Prostate gland (tissue), 2 donors: ENCODE measurements at regions not wholly inside any gene's neighbourhood (a gene's known extent, or its start where the extent isn't known, plus 50 kb on each side); places are given as distances from the start of the nearest gene placed in this dataset.

Source experiments
- DNase-seq: peaks from one replicate; pipeline ENCODE4 v3.0.0-alpha.2; 2019; ENCODE audit warnings: low spot score
- H3K27ac ChIP-seq, 2 donors: fragments of 200-600 bp; sonication (generic); 2 replicates each; pipeline ENCODE4 v1.5.1; 2017 to 2019
- H3K27me3 ChIP-seq: fragments of 200-600 bp; sonication (generic); replicated peaks from 2 replicates; pipeline ENCODE4 v1.5.1; 2019; ENCODE audit not compliant: insufficient read depth
- H3K36me3 ChIP-seq, 2 donors: fragments of 200-600 bp; sonication (generic); 1 replicate in 1 of 2; 2 replicates in 1 of 2; pipeline versions ENCODE4 v1.5.1 to v1.8.1; 2017 to 2019
- H3K4me1 ChIP-seq: fragments of 200-600 bp; sonication (generic); replicated peaks from 2 replicates; pipeline ENCODE4 v1.5.1; 2019
- H3K4me3 ChIP-seq, 2 donors: fragments of 200-600 bp; sonication (generic); 2 replicates each; pipeline ENCODE4 v1.5.1; 2017 to 2019
- H3K9me3 ChIP-seq: fragments of 200-600 bp; sonication (generic); 2 replicates; pipeline ENCODE4 v1.5.1; 2017
- CTCF ChIP-seq, 4 experiments: fragments of 200-600 bp in 2 of 4; fragments of 450-650 bp in 2 of 4; sonication (generic) in 2 of 4; IDR thresholded peaks; 1 replicate in 3 of 4; 2 replicates in 1 of 4; pipeline ENCODE4 v1.5.1; 2016 to 2019; ENCODE audit warnings: antibody characterized with exemption in 4 of 4, mild to moderate bottlenecking in 2 of 4, moderate library complexity in 2 of 4
- POLR2A ChIP-seq: fragments of 450-650 bp; IDR thresholded peaks from one replicate; pipeline ENCODE4 v1.6.1; 2016; ENCODE audit warnings: antibody characterized with exemption, mild to moderate bottlenecking
- POLR2AphosphoS5 ChIP-seq: sonication (generic); formaldehyde crosslinking; IDR thresholded peaks from one replicate; pipeline ENCODE4 v1.6.1; 2017; ENCODE audit warnings: antibody characterized with exemption
- WGBS: methylation state at CpG from one replicate; pipeline ENCODE4 v1.1.5; 2018; 5-methylcytosine and 5-hydroxymethylcytosine counted together
- intact Hi-C: fragments of 100-400 bp; cut with DNase I; formaldehyde crosslinking; loops from one replicate; pipeline ENCODE4 v1.14.2; 2022

GRCh38 chr11:8765294-8765693 lies 82.7 kb downstream of the RPL27A start:
- no peak overlapping the region for H3K27ac ChIP-seq
- WGBS, result 75% methylated on average over 1 of the region's 1 CpG
- intact Hi-C loops, result loop anchor here (5.0 kb wide), 1 partner anchor 42 kb away; no protein-coding TSS in a partner anchor

GRCh38 chr11:8766043-8766987 lies 83.7 kb downstream of the RPL27A start:
- H3K27me3 ChIP-seq, result no peaks in the 10 kb centered on the region
- DNase-seq, result no peak
- 69% methylated on average over 8 of the region's 8 CpGs for WGBS
- no peak for TF ChIP-seq POLR2AphosphoS5
- no peak for TF ChIP-seq CTCF (IDR thresholded peaks at IDR 0.05)
- TF ChIP-seq POLR2A, result no peak
- intact Hi-C loops, result loop anchor here (5.0 kb wide), 1 partner anchor 41 kb away; no protein-coding TSS in a partner anchor
- H3K4me1 ChIP-seq, result no peaks in the 10 kb centered on the region
- H3K9me3 ChIP-seq, result no peaks in the 10 kb centered on the region
- H3K27ac ChIP-seq, result peak overlapping the region; percentile 3 to 33
- no peaks in the 10 kb centered on the region for H3K36me3 ChIP-seq
- no peak overlapping the region for H3K4me3 ChIP-seq

More at GRCh38 chr11:8765294-8765693, 82.7 kb downstream of the RPL27A start:
- no peak for TF ChIP-seq POLR2A
- no peak for TF ChIP-seq POLR2AphosphoS5
- no peak for TF ChIP-seq CTCF (IDR thresholded peaks at IDR 0.05)
- H3K27me3 ChIP-seq, result no peaks in the 10 kb centered on the region
- peaks cover 2% of the 10 kb centered on the region for H3K4me1 ChIP-seq
- no peaks in the 10 kb centered on the region for H3K36me3 ChIP-seq
- DNase-seq, result no peak
- no peak overlapping the region for H3K4me3 ChIP-seq
- no peaks in the 10 kb centered on the region for H3K9me3 ChIP-seq

- Histone ChIP-seq H3K4me3 (no peak overlapping the region), H3K27me3 (no peaks in the 10 kb centered on the region), H3K4me1 (no peaks in the 10 kb centered on the region), H3K9me3 (no peaks in the 10 kb centered on the region), H3K27ac (peak overlapping the region; percentile 4 to 33), H3K36me3 (no peaks in the 10 kb centered on the region)
- intact Hi-C loops, result loop anchor here (5.0 kb wide), 1 partner anchor 40 kb away; no protein-coding TSS in a partner anchor
- TF ChIP-seq POLR2AphosphoS5 (no peak), POLR2A (no peak), CTCF (IDR thresholded peaks at IDR 0.05) (no peak)
- no peak for DNase-seq
- WGBS, result 70% methylated on average over 7 of the region's 7 CpGs
These were observed 84.4 kb downstream of the RPL27A start for GRCh38 chr11:8766988-8767374.

GRCh38 chr11:8767466-8768142 lies 85.0 kb downstream of the RPL27A start:
- Histone ChIP-seq H3K4me1 (no peaks in the 10 kb centered on the region), H3K36me3 (no peaks in the 10 kb centered on the region), H3K4me3 (no peak overlapping the region), H3K9me3 (no peaks in the 10 kb centered on the region), H3K27ac (peak overlapping the region; percentile 4 to 33), H3K27me3 (no peaks in the 10 kb centered on the region)
- intact Hi-C loops, result loop anchor here (2.0 to 5.0 kb wide), 2 partner anchors 40 to 59 kb away; no protein-coding TSS in a partner anchor
- no peak for DNase-seq
- TF ChIP-seq POLR2AphosphoS5, result no peak
- no peak for TF ChIP-seq CTCF (IDR thresholded peaks at IDR 0.05)
- no peak for TF ChIP-seq POLR2A
- 62% methylated on average over 9 of the region's 9 CpGs for WGBS
